ENCODE measurements at regions not wholly inside any gene's neighbourhood (a gene's known extent, or its start where the extent isn't known, plus 50 kb on each side); places are given as distances from the start of the nearest gene placed in this dataset.

DNA sequence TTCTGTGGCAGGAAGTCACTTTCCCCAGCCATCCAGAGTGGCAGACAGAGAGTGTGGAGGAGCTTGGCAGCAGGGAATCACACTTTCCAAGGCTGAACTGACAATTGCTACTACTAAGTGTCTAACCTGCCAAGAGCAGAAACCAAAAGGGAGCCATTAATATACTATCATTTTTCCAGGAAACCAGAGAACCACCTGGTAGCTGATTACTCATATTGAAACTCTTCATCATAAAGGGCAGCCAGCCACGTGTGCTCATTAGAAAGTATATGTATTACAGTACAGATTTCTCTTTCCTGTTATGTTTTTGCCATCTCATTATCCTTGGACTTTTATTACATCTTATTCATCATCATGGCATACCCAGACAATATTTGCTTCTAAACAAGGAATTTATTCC, 374.9 kb downstream of the GXYLT1 start:
- TF ChIP-seq, protein P1, sequence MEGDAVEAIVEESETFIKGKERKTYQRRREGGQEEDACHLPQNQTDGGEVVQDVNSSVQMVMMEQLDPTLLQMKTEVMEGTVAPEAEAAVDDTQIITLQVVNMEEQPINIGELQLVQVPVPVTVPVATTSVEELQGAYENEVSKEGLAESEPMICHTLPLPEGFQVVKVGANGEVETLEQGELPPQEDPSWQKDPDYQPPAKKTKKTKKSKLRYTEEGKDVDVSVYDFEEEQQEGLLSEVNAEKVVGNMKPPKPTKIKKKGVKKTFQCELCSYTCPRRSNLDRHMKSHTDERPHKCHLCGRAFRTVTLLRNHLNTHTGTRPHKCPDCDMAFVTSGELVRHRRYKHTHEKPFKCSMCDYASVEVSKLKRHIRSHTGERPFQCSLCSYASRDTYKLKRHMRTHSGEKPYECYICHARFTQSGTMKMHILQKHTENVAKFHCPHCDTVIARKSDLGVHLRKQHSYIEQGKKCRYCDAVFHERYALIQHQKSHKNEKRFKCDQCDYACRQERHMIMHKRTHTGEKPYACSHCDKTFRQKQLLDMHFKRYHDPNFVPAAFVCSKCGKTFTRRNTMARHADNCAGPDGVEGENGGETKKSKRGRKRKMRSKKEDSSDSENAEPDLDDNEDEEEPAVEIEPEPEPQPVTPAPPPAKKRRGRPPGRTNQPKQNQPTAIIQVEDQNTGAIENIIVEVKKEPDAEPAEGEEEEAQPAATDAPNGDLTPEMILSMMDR (IDR thresholded peaks at IDR 0.05): no peak
- TF ChIP-seq POLR2A (IDR thresholded peaks at IDR 0.05): no peak

All from uterus (tissue), 2 donors.